Left ventricle myocardium inferior (tissue), 1 donor: ENCODE measurements at regions not wholly inside any gene's neighbourhood (a gene's known extent, or its start where the extent isn't known, plus 50 kb on each side); places are given as distances from the start of the nearest gene placed in this dataset.

ENCODE experiments used
- DNase-seq: peaks from one replicate; pipeline ENCODE4 v3.0.0-alpha.2; 2020
- H3K27ac ChIP-seq: fragments of 200-600 bp; replicated peaks from 2 replicates; pipeline ENCODE4 v1.8.0; 2021
- H3K27me3 ChIP-seq: fragments of 200-600 bp; 2 replicates; pipeline ENCODE4 v1.8.0; 2021; ENCODE audit warnings: low read depth
- H3K36me3 ChIP-seq: fragments of 200-600 bp; 2 replicates; pipeline ENCODE4 v1.8.0; 2021
- H3K4me1 ChIP-seq: fragments of 200-600 bp; 2 replicates; pipeline ENCODE4 v1.8.0; 2021
- H3K4me3 ChIP-seq: fragments of 200-600 bp; 2 replicates; pipeline ENCODE4 v1.8.0; 2021; ENCODE audit warnings: mild to moderate bottlenecking, moderate library complexity
- H3K9me3 ChIP-seq: fragments of 200-600 bp; replicated peaks from 2 replicates; pipeline ENCODE4 v1.8.0; 2021
- CTCF ChIP-seq: fragments of 200-600 bp; IDR thresholded peaks from 2 replicates; pipeline ENCODE4 v1.8.0; 2021; ENCODE audit warnings: antibody characterized with exemption, mild to moderate bottlenecking, borderline replicate concordance
- intact Hi-C: fragments of 100-400 bp; cut with micrococcal nuclease; formaldehyde crosslinking; loops from one replicate; pipeline ENCODE4 v1.11.0; 2022
- donor health status: DM: no; HTN: yes; CAD: no; lungs with severe emphysema.

DNA sequence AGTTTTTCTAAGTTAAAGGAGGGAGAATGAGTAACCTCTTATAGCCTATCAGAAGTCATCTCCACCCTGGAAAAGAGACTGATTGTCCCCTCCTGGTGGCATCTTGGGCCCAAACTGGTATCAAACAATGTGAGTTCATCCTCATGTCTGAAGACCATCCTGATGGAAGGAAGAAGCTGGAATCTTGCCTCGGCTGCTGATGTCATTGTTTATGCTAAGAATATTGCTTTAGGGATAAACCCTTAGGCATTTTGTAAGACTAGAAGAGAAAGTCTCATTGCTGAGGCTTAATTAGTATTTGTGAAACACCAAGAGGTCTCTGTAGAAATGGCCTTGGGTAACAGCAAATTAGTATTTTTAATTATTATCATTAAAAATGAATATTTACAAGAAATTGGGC lies 65.7 kb upstream of the KCNN2 start:
- Histone ChIP-seq H3K4me1 (no peaks in the 10 kb centered on the region), H3K27me3 (no peaks in the 10 kb centered on the region), H3K27ac (no peak overlapping the region), H3K9me3 (peaks cover 8% of the 10 kb centered on the region), H3K36me3 (no peaks in the 10 kb centered on the region), H3K4me3 (no peak overlapping the region)
- no peak for DNase-seq
- no peak for TF ChIP-seq CTCF
- intact Hi-C loops = no loop called here

- H3K4me3 ChIP-seq = no peak overlapping the region
- H3K36me3 ChIP-seq = no peaks in the 10 kb centered on the region
- no peak for TF ChIP-seq CTCF
- no peaks in the 10 kb centered on the region for H3K27me3 ChIP-seq
- no peak for DNase-seq
- no peak overlapping the region for H3K27ac ChIP-seq
- peaks cover 8% of the 10 kb centered on the region for H3K9me3 ChIP-seq
- H3K4me1 ChIP-seq = no peaks in the 10 kb centered on the region
- intact Hi-C loops = no loop called here
Observed at GRCh38 chr5:114297915-114298314, 64.0 kb upstream of the KCNN2 start.

DNA sequence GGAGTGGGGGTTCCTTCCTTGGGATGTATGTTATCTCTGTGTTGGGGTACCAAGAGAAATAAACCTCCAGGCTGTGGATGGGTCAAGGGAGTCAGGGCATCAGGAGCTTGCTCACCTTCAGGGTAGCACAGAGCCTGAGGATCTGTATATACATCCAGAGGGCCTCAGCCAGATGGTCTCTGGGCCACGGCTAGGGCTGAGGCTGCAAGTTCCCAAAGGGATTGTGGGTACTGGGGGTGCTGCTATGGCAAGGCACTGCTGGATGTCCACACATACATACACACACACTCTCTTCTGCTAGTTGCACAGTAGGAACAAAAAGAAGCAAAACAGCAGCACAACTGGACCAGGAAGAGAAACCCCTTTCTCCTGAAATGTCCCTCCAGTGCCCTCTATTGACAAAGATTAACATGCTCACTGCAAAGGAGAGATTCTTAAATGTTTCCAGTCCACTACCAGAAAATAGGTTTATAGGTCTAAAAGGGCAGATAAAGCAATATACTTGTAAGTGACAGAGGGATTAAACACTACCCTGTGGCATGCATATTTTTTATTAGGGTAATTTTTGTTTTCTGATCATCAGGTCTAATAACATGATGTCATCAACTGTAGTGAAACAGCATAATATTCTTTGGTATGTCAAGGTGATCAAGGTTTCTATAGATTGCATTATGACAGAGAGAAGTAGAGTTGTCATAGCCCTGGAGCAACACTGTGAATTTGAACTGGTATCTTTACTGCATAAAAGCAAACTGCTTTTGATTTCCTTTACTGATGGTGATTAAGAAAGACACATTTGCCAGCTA lies 56.3 kb upstream of the KCNN2 start:
- Histone ChIP-seq H3K4me1 (no peaks in the 10 kb centered on the region), H3K27me3 (no peaks in the 10 kb centered on the region), H3K36me3 (no peaks in the 10 kb centered on the region), H3K27ac (no peak overlapping the region), H3K4me3 (no peak overlapping the region), H3K9me3 (no peaks in the 10 kb centered on the region)
- intact Hi-C loops = no loop called here
- DNase-seq = no peak
- TF ChIP-seq CTCF = peak; percentile 65

- intact Hi-C loops = no loop called here
- peaks cover 8% of the 10 kb centered on the region for H3K4me1 ChIP-seq
- H3K27me3 ChIP-seq = no peaks in the 10 kb centered on the region
- no peaks in the 10 kb centered on the region for H3K9me3 ChIP-seq
- no peaks in the 10 kb centered on the region for H3K36me3 ChIP-seq
- no peak overlapping the region for H3K27ac ChIP-seq
- no peak for TF ChIP-seq CTCF
- no peak overlapping the region for H3K4me3 ChIP-seq
- DNase-seq = no peak
Observed at GRCh38 chr5:114308017-114308416, 53.9 kb upstream of the KCNN2 start.

- H3K4me1 ChIP-seq = peaks cover 8% of the 10 kb centered on the region
- no peak overlapping the region for H3K27ac ChIP-seq
- H3K4me3 ChIP-seq = no peak overlapping the region
- intact Hi-C loops = no loop called here
- DNase-seq = no peak
- TF ChIP-seq CTCF = no peak
- H3K36me3 ChIP-seq = no peaks in the 10 kb centered on the region
- no peaks in the 10 kb centered on the region for H3K9me3 ChIP-seq
- no peaks in the 10 kb centered on the region for H3K27me3 ChIP-seq
Observed at GRCh38 chr5:114308508-114308907, 53.4 kb upstream of the KCNN2 start.
